HUDEP-2 (cell line): ENCODE measurements at regions not wholly inside any gene's neighbourhood (a gene's known extent, or its start where the extent isn't known, plus 50 kb on each side); places are given as distances from the start of the nearest gene placed in this dataset.
"Not testable (repeated sequence)": the region's sequence is repeated elsewhere in the genome, so short reads cannot be mapped to it uniquely, and the experiment has no call there.

Experiments
- DNase-seq, 76 experiments: peaks; one replicate each; lab custom pipeline; 2025; ENCODE audit not compliant: unreplicated experiment in 76 of 76; lab: John Stamatoyannopoulos, UW

- no peak for DNase-seq
Observed at GRCh38 chr2:128604045-128604444, 285.4 kb upstream of the HS6ST1 start.

- DNase-seq, result not testable (repeated sequence)
Observed at GRCh38 chr2:128604581-128604980, 285.9 kb upstream of the HS6ST1 start.

GRCh38 chr2:128605421-128605820 is 286.8 kb upstream of the HS6ST1 start:
- no peak for DNase-seq

GRCh38 chr2:128605931-128606330 is 287.3 kb upstream of the HS6ST1 start:
- no peak for DNase-seq

- DNase-seq, result no peak
Observed at GRCh38 chr2:128606837-128607236, 288.2 kb upstream of the HS6ST1 start.

GRCh38 chr2:128607440-128607839 is 288.8 kb upstream of the HS6ST1 start:
- no peak for DNase-seq

- DNase-seq, result no peak
Observed at GRCh38 chr2:128607911-128608506, 289.3 kb upstream of the HS6ST1 start.

GRCh38 chr2:128608921-128609880 is 290.5 kb upstream of the HS6ST1 start:
- no peak for DNase-seq

- no peak for DNase-seq
Observed at GRCh38 chr2:128610496-128610895, 291.8 kb upstream of the HS6ST1 start.

GRCh38 chr2:128611421-128612320 is 293.0 kb upstream of the HS6ST1 start:
- no peak for DNase-seq

GRCh38 chr2:128612628-128613027 is 294.0 kb upstream of the HS6ST1 start:
- no peak for DNase-seq

GRCh38 chr2:128613351-128613750 is 294.7 kb upstream of the HS6ST1 start:
- DNase-seq, result no peak

- DNase-seq, result no peak
Observed at GRCh38 chr2:128613876-128614275, 295.2 kb upstream of the HS6ST1 start.

- not testable (repeated sequence) for DNase-seq
Observed at GRCh38 chr2:128614907-128615306, 296.2 kb upstream of the HS6ST1 start.

GRCh38 chr2:128615571-128615970 is 296.9 kb upstream of the HS6ST1 start:
- DNase-seq, result no peak

GRCh38 chr2:128617029-128617590 is 298.4 kb upstream of the HS6ST1 start:
- peak in 2 of 76 experiments; percentile 6 to 15 for DNase-seq

- no peak for DNase-seq
Observed at GRCh38 chr2:128617661-128618060, 299.0 kb upstream of the HS6ST1 start.

GRCh38 chr2:128618642-128619041 is 300.0 kb upstream of the HS6ST1 start:
- DNase-seq, result no peak

GRCh38 chr2:128619471-128620325 is 301.0 kb upstream of the HS6ST1 start:
- DNase-seq, result no peak

- DNase-seq, result no peak
Observed at GRCh38 chr2:128621074-128621473, 302.4 kb upstream of the HS6ST1 start.
